GM21576 (cell line): ENCODE measurements at regions not wholly inside any gene's neighbourhood (a gene's known extent, or its start where the extent isn't known, plus 50 kb on each side); places are given as distances from the start of the nearest gene placed in this dataset.

Experiments used
- ATAC-seq: cut with Tn5 transposase; IDR thresholded peaks from one replicate; pipeline ENCODE4 v1.9.1; 2021; ENCODE audit warnings: mild to moderate bottlenecking, moderate library complexity; ENCODE audit not compliant: unreplicated experiment

- no peak for ATAC-seq
These were observed 341.9 kb upstream of the B3GAT1 start for GRCh38 chr11:134753771-134754520.

GRCh38 chr11:134752964-134753770 is 341.1 kb upstream of the B3GAT1 start:
- ATAC-seq = no peak

GRCh38 chr11:134752526-134752925 is 340.5 kb upstream of the B3GAT1 start:
- ATAC-seq = no peak

- no peak for ATAC-seq
These were observed 339.7 kb upstream of the B3GAT1 start for GRCh38 chr11:134751766-134752165.

- no peak for ATAC-seq
These were observed 339.1 kb upstream of the B3GAT1 start for GRCh38 chr11:134751031-134751585.

GRCh38 chr11:134750619-134751018 is 338.6 kb upstream of the B3GAT1 start:
- ATAC-seq = no peak

GRCh38 chr11:134749040-134749839 is 337.2 kb upstream of the B3GAT1 start:
- ATAC-seq = no peak

- ATAC-seq = no peak
These were observed 334.6 kb upstream of the B3GAT1 start for GRCh38 chr11:134746609-134747008.

- ATAC-seq = no peak
These were observed 333.4 kb upstream of the B3GAT1 start for GRCh38 chr11:134745456-134745855.

GRCh38 chr11:134743820-134744195 is 331.8 kb upstream of the B3GAT1 start:
- ATAC-seq = no peak

- no peak for ATAC-seq
These were observed 331.1 kb upstream of the B3GAT1 start for GRCh38 chr11:134742956-134743819.

- ATAC-seq = no peak
These were observed 330.2 kb upstream of the B3GAT1 start for GRCh38 chr11:134742224-134742612.

GRCh38 chr11:134741453-134742223 is 329.6 kb upstream of the B3GAT1 start:
- no peak for ATAC-seq

GRCh38 chr11:134740590-134741261 is 328.7 kb upstream of the B3GAT1 start:
- no peak for ATAC-seq

- ATAC-seq = no peak
These were observed 327.1 kb upstream of the B3GAT1 start for GRCh38 chr11:134739136-134739535.

- ATAC-seq = no peak
These were observed 326.5 kb upstream of the B3GAT1 start for GRCh38 chr11:134738581-134738980.

- no peak for ATAC-seq
These were observed 325.8 kb upstream of the B3GAT1 start for GRCh38 chr11:134737563-134738510.
